GM12878 (cell line): ENCODE measurements at regions not wholly inside any gene's neighbourhood (a gene's known extent, or its start where the extent isn't known, plus 50 kb on each side); places are given as distances from the start of the nearest gene placed in this dataset.

ENCODE experiments used
- ATAC-seq: fragments of 200-7000 bp; cut with Tn5 transposase; 3 replicates; pipeline ENCODE4 v1.9.1; 2020; ENCODE audit warnings: mild to moderate bottlenecking, moderate library complexity
- BruUV-seq: library from RNA; stranded (reverse); fragments of 400-500 nt; replicated peaks from 2 replicates; lab custom pipeline; 2021; lab: Mats Ljungman, UMichigan
- CTCF ChIA-PET: fragments of 300-600 bp; sonication (Branson Sonifier 250); formaldehyde crosslinking; extraction: SDS; loops from one replicate; lab custom pipeline; 2021; ENCODE audit warnings: inconsistent platforms; lab: Yijun Ruan, JAX
- POLR2A ChIA-PET: fragments of 350-600 bp; formaldehyde crosslinking; extraction: SDS; loops from one replicate; lab custom pipeline; 2021; ENCODE audit warnings: inconsistent platforms; lab: Charles Lee
- RAD21 ChIA-PET: fragments of 300-600 bp; sonication (Branson Sonifier 250); formaldehyde crosslinking; loops from one replicate; lab custom pipeline; 2023; ENCODE audit warnings: antibody characterized with exemption; ENCODE audit not compliant: unreplicated experiment; lab: Charles Lee
- SMC1A ChIA-PET: fragments of 300-600 bp; sonication (Branson Sonifier 250); formaldehyde crosslinking; loops from one replicate; lab custom pipeline; 2023; ENCODE audit not compliant: unreplicated experiment, uncharacterized antibody; lab: Charles Lee
- DNase-seq: peaks from one replicate; pipeline ENCODE4 v3.0.0-alpha.2; 2011; ENCODE audit warnings: low read depth, low spot score
- FAIRE-seq: peaks from 3 replicates; lab custom pipeline; 2011; peaks lifted over from hg19 to GRCh38; lab: Jason Lieb, UNC
- H2AFZ ChIP-seq: 2 replicates; pipeline ENCODE4 v1.6.0; 2011; ENCODE audit warnings: low read depth, low read length, control low read depth; ENCODE audit not compliant: control insufficient read depth
- H3K27ac ChIP-seq: 2 replicates; pipeline ENCODE4 v1.5.1; 2011; ENCODE audit warnings: control low read depth; ENCODE audit not compliant: control insufficient read depth, insufficient read depth
- H3K27me3 ChIP-seq, 2 experiments: replicated peaks in 1 of 2; 2 replicates each; pipeline versions ENCODE4 v1.6.0 to v1.6.1; 2011; ENCODE audit warnings: low read length in 1 of 2; ENCODE audit not compliant: control insufficient read depth in 2 of 2, insufficient read depth in 2 of 2
- H3K36me3 ChIP-seq, 2 experiments: 2 replicates each; pipeline ENCODE4 v1.5.1; 2011; ENCODE audit warnings: low read length in 1 of 2; ENCODE audit not compliant: control insufficient read depth in 2 of 2, insufficient read depth in 2 of 2
- H3K4me1 ChIP-seq: 2 replicates; pipeline ENCODE4 v1.6.1; 2011; ENCODE audit warnings: mild to moderate bottlenecking, low read length, moderate library complexity, mixed read lengths; ENCODE audit not compliant: control insufficient read depth, insufficient read depth
- H3K4me2 ChIP-seq: 2 replicates; pipeline ENCODE4 v1.6.0; 2011; ENCODE audit warnings: control low read depth; ENCODE audit not compliant: control insufficient read depth, insufficient read depth
- H3K4me3 ChIP-seq: fragments of 200-600 bp; sonication (generic); 2 replicates; pipeline ENCODE4 v1.5.1; 2016
- H3K79me2 ChIP-seq: 2 replicates; pipeline ENCODE4 v1.6.0; 2011; ENCODE audit warnings: low read length; ENCODE audit not compliant: control insufficient read depth, insufficient read depth
- H3K9ac ChIP-seq: 2 replicates; pipeline ENCODE4 v1.8.0; 2011; ENCODE audit warnings: low read length, control low read depth, mixed read lengths; ENCODE audit not compliant: control insufficient read depth, insufficient read depth
- H3K9me3 ChIP-seq: replicated peaks from 3 replicates; pipeline ENCODE4 v1.5.1; 2011; ENCODE audit warnings: mild to moderate bottlenecking, low read length; ENCODE audit not compliant: control insufficient read depth, insufficient read depth
- H4K20me1 ChIP-seq: 2 replicates; pipeline ENCODE4 v1.6.0; 2011; ENCODE audit not compliant: control insufficient read depth, insufficient read depth
- ASH2L ChIP-seq: fragments of 300-600, 200-600 bp; sonication (generic); IDR thresholded peaks from 2 replicates; pipeline ENCODE4 v1.6.1; 2017; ENCODE audit warnings: low read depth, mild to moderate bottlenecking, borderline replicate concordance
- CEBPB ChIP-seq, 2 experiments: fragments of 150-350 bp in 1 of 2; IDR thresholded peaks; 2 replicates each; pipeline ENCODE4 v1.6.1; 2012 to 2014; ENCODE audit warnings: low read depth in 2 of 2, low read length in 2 of 2, borderline replicate concordance in 1 of 2, inconsistent platforms in 1 of 2
- FOS ChIP-seq: IDR thresholded peaks from 3 replicates; pipeline ENCODE4 v1.6.1; 2011; ENCODE audit warnings: borderline replicate concordance; ENCODE audit not compliant: insufficient read length; ENCODE audit errors: extremely low read depth
- LARP7 ChIP-seq: fragments of 450-650 bp; IDR thresholded peaks from 2 replicates; pipeline ENCODE4 v1.6.1; 2017; ENCODE audit warnings: mild to moderate bottlenecking
- NR2C1 ChIP-seq: fragments of 450-650 bp; IDR thresholded peaks from 2 replicates; pipeline ENCODE4 v1.6.1; 2017; ENCODE audit warnings: antibody characterized with exemption, mild to moderate bottlenecking, moderate library complexity
- POLR2AphosphoS5 ChIP-seq: IDR thresholded peaks from 2 replicates; pipeline ENCODE4 v1.6.1; 2011; ENCODE audit warnings: mild to moderate bottlenecking, low read length, inconsistent platforms
- SIN3A ChIP-seq: IDR thresholded peaks from 2 replicates; pipeline ENCODE4 v1.6.1; 2012; ENCODE audit warnings: low read depth, low read length, improper control_type of control experiment
- SPI1 ChIP-seq: IDR thresholded peaks from 2 replicates; pipeline ENCODE4 v1.6.1; 2011; ENCODE audit warnings: low read depth, mild to moderate bottlenecking, low read length, moderate library complexity, borderline replicate concordance; ENCODE audit not compliant: insufficient read depth
- ZNF207 ChIP-seq: fragments of 450-650 bp; IDR thresholded peaks from 2 replicates; pipeline ENCODE4 v1.6.1; 2014; ENCODE audit warnings: antibody characterized with exemption, mild to moderate bottlenecking, borderline replicate concordance
- ZSCAN29 ChIP-seq: fragments of 450-650 bp; IDR thresholded peaks from 2 replicates; pipeline ENCODE4 v1.6.1; 2017; ENCODE audit warnings: mild to moderate bottlenecking, moderate library complexity
- WGBS: methylation state at CpG from one replicate; pipeline ENCODE4 v1.1.6; 2016; ENCODE audit warnings: low lambda C conversion rate; ENCODE audit not compliant: insufficient replicate concordance, insufficient coverage; ENCODE audit errors: missing lambda C conversion rate; 5-methylcytosine and 5-hydroxymethylcytosine counted together
- in situ Hi-C: fragments of 300-500 bp; cut with MboI; formaldehyde crosslinking; loops from 9 replicates; pipeline ENCODE4 v1.14.3; 2018; ENCODE audit warnings: mixed read lengths
- intact Hi-C: fragments of 100-400 bp; cut with micrococcal nuclease; formaldehyde crosslinking; loops from one replicate; pipeline ENCODE4 v1.14.2; 2022; ENCODE audit not compliant: unreplicated experiment
- TF ChIP-seq, protein P1 (sequence below): fragments of 450-650 bp; formaldehyde crosslinking; IDR thresholded peaks from 2 replicates; pipeline ENCODE4 v1.4.0; 2020; ENCODE audit warnings: mild to moderate bottlenecking, moderate library complexity
- TF ChIP-seq, protein P2 (sequence below): fragments of 450-650 bp; IDR thresholded peaks from 2 replicates; pipeline ENCODE4 v1.6.1; 2017; ENCODE audit warnings: low read depth, mild to moderate bottlenecking, moderate library complexity

DNA sequence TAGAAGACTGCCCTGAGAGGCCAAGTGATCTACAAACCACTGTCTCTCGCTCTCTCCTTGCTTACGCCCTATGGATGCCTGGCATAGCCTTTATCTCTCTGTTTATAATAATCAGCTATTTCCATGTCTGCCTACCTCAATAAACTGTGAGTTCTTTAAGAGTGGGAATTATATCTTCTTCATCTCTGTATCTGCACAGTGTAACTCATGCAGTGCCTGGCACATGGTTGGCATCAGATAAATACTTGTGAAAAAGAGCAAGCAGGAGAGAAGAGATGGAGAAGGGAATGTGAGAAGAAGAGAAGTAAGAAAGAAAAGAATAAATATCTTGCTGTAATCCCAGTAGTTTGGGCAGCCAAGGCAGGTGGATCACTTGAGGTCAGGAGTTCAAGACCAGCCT is 94.6 kb upstream of the TNPO1 start (continued):
- no peak for TF ChIP-seq ZSCAN29
- TF ChIP-seq, protein P1, sequence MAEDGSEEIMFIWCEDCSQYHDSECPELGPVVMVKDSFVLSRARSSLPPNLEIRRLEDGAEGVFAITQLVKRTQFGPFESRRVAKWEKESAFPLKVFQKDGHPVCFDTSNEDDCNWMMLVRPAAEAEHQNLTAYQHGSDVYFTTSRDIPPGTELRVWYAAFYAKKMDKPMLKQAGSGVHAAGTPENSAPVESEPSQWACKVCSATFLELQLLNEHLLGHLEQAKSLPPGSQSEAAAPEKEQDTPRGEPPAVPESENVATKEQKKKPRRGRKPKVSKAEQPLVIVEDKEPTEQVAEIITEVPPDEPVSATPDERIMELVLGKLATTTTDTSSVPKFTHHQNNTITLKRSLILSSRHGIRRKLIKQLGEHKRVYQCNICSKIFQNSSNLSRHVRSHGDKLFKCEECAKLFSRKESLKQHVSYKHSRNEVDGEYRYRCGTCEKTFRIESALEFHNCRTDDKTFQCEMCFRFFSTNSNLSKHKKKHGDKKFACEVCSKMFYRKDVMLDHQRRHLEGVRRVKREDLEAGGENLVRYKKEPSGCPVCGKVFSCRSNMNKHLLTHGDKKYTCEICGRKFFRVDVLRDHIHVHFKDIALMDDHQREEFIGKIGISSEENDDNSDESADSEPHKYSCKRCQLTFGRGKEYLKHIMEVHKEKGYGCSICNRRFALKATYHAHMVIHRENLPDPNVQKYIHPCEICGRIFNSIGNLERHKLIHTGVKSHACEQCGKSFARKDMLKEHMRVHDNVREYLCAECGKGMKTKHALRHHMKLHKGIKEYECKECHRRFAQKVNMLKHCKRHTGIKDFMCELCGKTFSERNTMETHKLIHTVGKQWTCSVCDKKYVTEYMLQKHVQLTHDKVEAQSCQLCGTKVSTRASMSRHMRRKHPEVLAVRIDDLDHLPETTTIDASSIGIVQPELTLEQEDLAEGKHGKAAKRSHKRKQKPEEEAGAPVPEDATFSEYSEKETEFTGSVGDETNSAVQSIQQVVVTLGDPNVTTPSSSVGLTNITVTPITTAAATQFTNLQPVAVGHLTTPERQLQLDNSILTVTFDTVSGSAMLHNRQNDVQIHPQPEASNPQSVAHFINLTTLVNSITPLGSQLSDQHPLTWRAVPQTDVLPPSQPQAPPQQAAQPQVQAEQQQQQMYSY (CRISPR knock-in tag), result no peak

DNA sequence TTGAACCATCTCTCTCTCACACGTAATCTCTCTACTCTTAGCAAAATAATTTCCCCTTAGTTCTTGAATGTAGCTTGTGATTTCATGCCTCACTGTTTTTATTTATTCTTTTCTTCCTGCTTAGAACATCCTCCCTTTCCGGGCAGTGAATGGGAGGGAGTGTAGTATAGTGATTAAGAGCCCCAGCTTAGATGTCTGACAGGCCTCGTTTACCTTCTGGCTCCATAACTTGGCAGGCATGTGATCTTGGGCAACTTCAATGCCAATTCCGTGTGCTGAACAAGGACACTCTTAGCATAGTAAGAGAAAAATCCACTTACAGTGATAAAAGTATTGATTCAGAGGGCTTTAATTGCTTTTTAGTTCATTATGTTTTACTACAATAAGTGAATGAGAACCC is 96.3 kb upstream of the TNPO1 start:
- intact Hi-C loops (no loop called here), in situ Hi-C loops (no loop called here)
- ATAC-seq (no peak), FAIRE-seq (no peak)
- no peak overlapping the region for H3K27ac ChIP-seq
- no peaks in the 10 kb centered on the region for H3K27me3 ChIP-seq
- H3K4me1 ChIP-seq, result no peaks in the 10 kb centered on the region
- SMC1A ChIA-PET, result no interaction called here
- H3K9ac ChIP-seq, result no peak overlapping the region
- H4K20me1 ChIP-seq, result no peaks in the 10 kb centered on the region
- WGBS, result 8% methylated on average over 4 of the region's 4 CpGs
- CTCF ChIA-PET, result no interaction called here
- RAD21 ChIA-PET, result no interaction called here
- no peak overlapping the region for H3K4me2 ChIP-seq
- POLR2A ChIA-PET, result no interaction called here
- H3K36me3 ChIP-seq, result no peaks in the 10 kb centered on the region
- TF ChIP-seq ZNF207 (no peak), ASH2L (no peak), LARP7 (no peak), SIN3A (no peak), SPI1 (no peak), CEBPB (IDR thresholded peaks at IDR 0.05; ENCODE audit: borderline replicate concordance in 1 of 2, low read depth in 2 of 2, low read length in 2 of 2) (no peak), FOS (no peak), NR2C1 (no peak), POLR2AphosphoS5 (no peak)
- TF ChIP-seq, protein P2, sequence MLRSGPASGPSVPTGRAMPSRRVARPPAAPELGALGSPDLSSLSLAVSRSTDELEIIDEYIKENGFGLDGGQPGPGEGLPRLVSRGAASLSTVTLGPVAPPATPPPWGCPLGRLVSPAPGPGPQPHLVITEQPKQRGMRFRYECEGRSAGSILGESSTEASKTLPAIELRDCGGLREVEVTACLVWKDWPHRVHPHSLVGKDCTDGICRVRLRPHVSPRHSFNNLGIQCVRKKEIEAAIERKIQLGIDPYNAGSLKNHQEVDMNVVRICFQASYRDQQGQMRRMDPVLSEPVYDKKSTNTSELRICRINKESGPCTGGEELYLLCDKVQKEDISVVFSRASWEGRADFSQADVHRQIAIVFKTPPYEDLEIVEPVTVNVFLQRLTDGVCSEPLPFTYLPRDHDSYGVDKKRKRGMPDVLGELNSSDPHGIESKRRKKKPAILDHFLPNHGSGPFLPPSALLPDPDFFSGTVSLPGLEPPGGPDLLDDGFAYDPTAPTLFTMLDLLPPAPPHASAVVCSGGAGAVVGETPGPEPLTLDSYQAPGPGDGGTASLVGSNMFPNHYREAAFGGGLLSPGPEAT, result no peak
- TF ChIP-seq, all 136 proteins: peak for 0
- no TSS peak for BruUV-seq
- Histone ChIP-seq H2AFZ (no peak overlapping the region), H3K9me3 (no peaks in the 10 kb centered on the region), H3K79me2 (no peaks in the 10 kb centered on the region), H3K4me3 (no peak overlapping the region)
- no peak for DNase-seq
